Sigmoid colon (tissue), 3 donors: ENCODE measurements at regions not wholly inside any gene's neighbourhood (a gene's known extent, or its start where the extent isn't known, plus 50 kb on each side); places are given as distances from the start of the nearest gene placed in this dataset.

Experiments used
- CTCF ChIP-seq, 4 experiments: fragments of 450-650 bp in 3 of 4; fragments of 200-600 bp in 1 of 4; IDR thresholded peaks; one replicate each; pipeline ENCODE4 v1.5.1; 2016 to 2019; ENCODE audit warnings: antibody characterized with exemption in 4 of 4, mild to moderate bottlenecking in 3 of 4, moderate library complexity in 2 of 4
- POLR2A ChIP-seq, 2 donors: fragments of 450-650 bp; IDR thresholded peaks; one replicate each; pipeline ENCODE4 v1.6.1; 2016; ENCODE audit warnings: antibody characterized with exemption in 2 of 2, mild to moderate bottlenecking in 2 of 2, moderate library complexity in 2 of 2

- TF ChIP-seq CTCF (IDR thresholded peaks at IDR 0.05): no peak
- TF ChIP-seq POLR2A (IDR thresholded peaks at IDR 0.05): no peak
These were observed 119.8 kb downstream of the DDX3Y start for GRCh38 chrY:13024447-13024846.
